MM.1S (cell line): ENCODE measurements at regions not wholly inside any gene's neighbourhood (a gene's known extent, or its start where the extent isn't known, plus 50 kb on each side); places are given as distances from the start of the nearest gene placed in this dataset.

Experiments used
- DNase-seq: peaks from one replicate; pipeline ENCODE4 v3.0.0-alpha.2; 2015
- H2AFZ ChIP-seq: fragments of 300-600 bp; sonication (generic); 2 replicates; pipeline ENCODE4 v1.6.0; 2016; ENCODE audit warnings: antibody characterized with exemption, low read length
- H3F3A ChIP-seq: fragments of 300-600 bp; sonication (generic); 2 replicates; pipeline ENCODE4 v1.6.1; 2016; ENCODE audit warnings: mild to moderate bottlenecking, antibody characterized with exemption, low read length, moderate library complexity, mixed read lengths; ENCODE audit not compliant: insufficient read depth
- H3K27ac ChIP-seq: fragments of 300-600 bp; sonication (generic); 2 replicates; pipeline ENCODE4 v1.5.1; 2016; ENCODE audit warnings: mild to moderate bottlenecking, low read length
- H3K27me3 ChIP-seq: fragments of 300-600 bp; sonication (generic); replicated peaks from 2 replicates; pipeline ENCODE4 v1.6.0; 2016; ENCODE audit warnings: low read length; ENCODE audit not compliant: insufficient read depth
- H3K36me3 ChIP-seq: fragments of 300-600 bp; sonication (generic); replicated peaks from 2 replicates; pipeline ENCODE4 v1.6.1; 2016; ENCODE audit warnings: mild to moderate bottlenecking, low read length, mixed read lengths; ENCODE audit not compliant: insufficient read depth
- H3K4me1 ChIP-seq: fragments of 300-600 bp; sonication (generic); 2 replicates; pipeline ENCODE4 v1.6.1; 2016; ENCODE audit warnings: low read length, mixed read lengths
- H3K4me2 ChIP-seq: fragments of 300-600 bp; sonication (generic); 2 replicates; pipeline ENCODE4 v1.6.0; 2016; ENCODE audit warnings: low read depth, low read length
- H3K4me3 ChIP-seq: fragments of 300-600 bp; sonication (generic); 2 replicates; pipeline ENCODE4 v1.5.1; 2016; ENCODE audit warnings: low read length, mixed read lengths
- H3K79me2 ChIP-seq: fragments of 300-600 bp; sonication (generic); 2 replicates; pipeline ENCODE4 v1.6.1; 2016; ENCODE audit warnings: mixed run types, low read length, mixed read lengths
- H3K9ac ChIP-seq: fragments of 300-600 bp; sonication (generic); 2 replicates; pipeline ENCODE4 v1.6.1; 2016; ENCODE audit warnings: low read length, mixed read lengths
- H3K9me2 ChIP-seq: fragments of 300-600 bp; sonication (generic); replicated peaks from 2 replicates; pipeline ENCODE4 v1.6.1; 2016; ENCODE audit warnings: mild to moderate bottlenecking, low read length, mixed read lengths; ENCODE audit not compliant: insufficient read depth
- H3K9me3 ChIP-seq: fragments of 300-600 bp; sonication (generic); replicated peaks from 2 replicates; pipeline ENCODE4 v1.6.1; 2016; ENCODE audit warnings: mild to moderate bottlenecking, low read length, mixed read lengths; ENCODE audit not compliant: insufficient read depth
- H4K20me1 ChIP-seq: fragments of 300-600 bp; sonication (generic); 2 replicates; pipeline ENCODE4 v1.6.1; 2016; ENCODE audit warnings: mild to moderate bottlenecking, low read length, moderate library complexity, mixed read lengths; ENCODE audit not compliant: insufficient read depth
- CTCF ChIP-seq: fragments of 300-600 bp; sonication (generic); IDR thresholded peaks from 2 replicates; pipeline ENCODE4 v1.5.1; 2016; ENCODE audit warnings: antibody characterized with exemption, low read length, mixed read lengths
- EZH2 ChIP-seq: fragments of 300-600 bp; sonication (generic); optimal IDR thresholded peaks from 2 replicates; pipeline ENCODE3; 2017; ENCODE audit warnings: low read depth, mild to moderate bottlenecking, antibody characterized with exemption, low read length, mixed read lengths
- EZH2phosphoT487 ChIP-seq: fragments of 300-600 bp; sonication (generic); IDR thresholded peaks from 2 replicates; pipeline ENCODE4 v1.6.1; 2018; ENCODE audit warnings: antibody characterized with exemption, low read length

DNA sequence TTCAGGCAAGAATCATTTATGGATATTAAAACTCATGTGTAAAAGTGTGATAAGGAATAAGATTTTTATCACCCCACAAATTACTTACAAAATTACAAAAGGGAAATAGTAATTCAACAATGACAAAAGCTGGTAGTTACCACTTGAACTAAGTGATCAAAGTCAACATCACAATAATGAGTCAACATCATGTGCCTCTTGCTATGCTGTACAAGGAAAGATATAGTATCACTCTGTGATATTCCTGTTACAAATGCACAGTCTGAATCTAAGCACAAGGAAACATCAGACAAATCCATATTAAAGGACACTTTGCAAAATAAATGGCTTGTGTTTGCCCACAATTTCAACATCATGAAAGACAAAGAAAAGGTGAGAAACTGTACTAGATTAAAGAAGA is 90.5 kb upstream of the PLCL2 start:
- Histone ChIP-seq H3F3A (no peaks in the 10 kb centered on the region), H4K20me1 (no peaks in the 10 kb centered on the region), H3K27ac (no peak overlapping the region), H3K4me3 (no peak overlapping the region), H3K9me2 (no peaks in the 10 kb centered on the region), H3K4me2 (no peak overlapping the region), H3K9me3 (no peaks in the 10 kb centered on the region), H3K4me1 (no peaks in the 10 kb centered on the region), H3K9ac (no peak overlapping the region), H2AFZ (no peak overlapping the region), H3K79me2 (no peaks in the 10 kb centered on the region), H3K36me3 (no peaks in the 10 kb centered on the region), H3K27me3 (no peaks in the 10 kb centered on the region)
- DNase-seq: no peak
- no peak for TF ChIP-seq CTCF
- no peak for TF ChIP-seq EZH2phosphoT487

- Histone ChIP-seq H3K79me2 (no peaks in the 10 kb centered on the region), H3K4me2 (no peak overlapping the region)
- no peak for TF ChIP-seq EZH2phosphoT487
- TF ChIP-seq EZH2: no peak
- TF ChIP-seq CTCF: no peak
Observed at GRCh38 chr3:16795581-16795980, 89.2 kb upstream of the PLCL2 start.

GRCh38 chr3:16797831-16798230 is 86.9 kb upstream of the PLCL2 start:
- H4K20me1 ChIP-seq: no peaks in the 10 kb centered on the region
- no peak overlapping the region for H2AFZ ChIP-seq
- H3K4me1 ChIP-seq: peaks cover 14% of the 10 kb centered on the region
- no peak overlapping the region for H3K27ac ChIP-seq
- no peak for TF ChIP-seq CTCF
- TF ChIP-seq EZH2phosphoT487: no peak
- TF ChIP-seq EZH2: no peak
- H3K9me2 ChIP-seq: no peaks in the 10 kb centered on the region
- no peaks in the 10 kb centered on the region; the same call in 1 of the 2 replicates for H3F3A ChIP-seq
- H3K9me3 ChIP-seq: no peaks in the 10 kb centered on the region
- no peak for DNase-seq
- no peaks in the 10 kb centered on the region for H3K36me3 ChIP-seq
- H3K27me3 ChIP-seq: no peaks in the 10 kb centered on the region
- H3K79me2 ChIP-seq: no peaks in the 10 kb centered on the region
- no peak overlapping the region for H3K9ac ChIP-seq
- no peak overlapping the region for H3K4me2 ChIP-seq
- H3K4me3 ChIP-seq: no peak overlapping the region

More at GRCh38 chr3:16795581-16795980, 89.2 kb upstream of the PLCL2 start:
- no peak for DNase-seq
- Histone ChIP-seq H3K27ac (no peak overlapping the region), H3K36me3 (no peaks in the 10 kb centered on the region), H3K4me1 (peaks cover 4% of the 10 kb centered on the region), H3K9me2 (no peaks in the 10 kb centered on the region), H3K27me3 (no peaks in the 10 kb centered on the region), H4K20me1 (no peaks in the 10 kb centered on the region), H3F3A (no peaks in the 10 kb centered on the region), H2AFZ (no peak overlapping the region), H3K9me3 (no peaks in the 10 kb centered on the region), H3K9ac (no peak overlapping the region), H3K4me3 (no peak overlapping the region)
